Endodermal cell (in vitro differentiated cells): ENCODE measurements at regions not wholly inside any gene's neighbourhood (a gene's known extent, or its start where the extent isn't known, plus 50 kb on each side); places are given as distances from the start of the nearest gene placed in this dataset.

ENCODE experiments used
- DNase-seq: peaks from one replicate; pipeline ENCODE4 v3.0.0-alpha.2; 2017
- H3K27ac ChIP-seq: 2 replicates; pipeline ENCODE4 v1.5.1; 2013; ENCODE audit warnings: mild to moderate bottlenecking, low read depth, low read length, moderate library complexity
- H3K27me3 ChIP-seq: 2 replicates; pipeline ENCODE4 v1.6.1; 2013; ENCODE audit warnings: mild to moderate bottlenecking, low read length, moderate library complexity; ENCODE audit not compliant: insufficient read depth, control insufficient read depth, poor library complexity, severe bottlenecking
- H3K36me3 ChIP-seq: 2 replicates; pipeline ENCODE4 v1.7.0; 2013; ENCODE audit warnings: mild to moderate bottlenecking, low read length, moderate library complexity; ENCODE audit not compliant: control insufficient read depth, insufficient read depth
- H3K4me1 ChIP-seq: one replicate; pipeline ENCODE4 v1.7.0; 2013; ENCODE audit warnings: low read length; ENCODE audit not compliant: control insufficient read depth, insufficient read depth
- H3K4me3 ChIP-seq: 2 replicates; pipeline ENCODE4 v1.5.1; 2013; ENCODE audit warnings: mild to moderate bottlenecking, low read length, moderate library complexity
- H3K9ac ChIP-seq: 2 replicates; pipeline ENCODE4 v1.6.1; 2013; ENCODE audit warnings: mild to moderate bottlenecking, low read length, moderate library complexity; ENCODE audit not compliant: poor library complexity, severe bottlenecking; ENCODE audit errors: extremely low read depth
- H3K9me3 ChIP-seq: 2 replicates; pipeline ENCODE4 v1.6.1; 2013; ENCODE audit warnings: mild to moderate bottlenecking, low read length, moderate library complexity; ENCODE audit not compliant: control insufficient read depth
- H3K27ac Mint-ChIP-seq: 2 replicates; pipeline ENCODE4 v1.8.0; 2020; ENCODE audit warnings: mixed read lengths
- H3K27me3 Mint-ChIP-seq: 2 replicates; pipeline ENCODE4 v1.8.0; 2021; ENCODE audit warnings: mild to moderate bottlenecking, mixed read lengths; ENCODE audit not compliant: insufficient read depth
- H3K36me3 Mint-ChIP-seq: 2 replicates; pipeline ENCODE4 v1.8.0; 2020; ENCODE audit warnings: low read depth, mixed read lengths
- H3K4me1 Mint-ChIP-seq: 2 replicates; pipeline ENCODE4 v1.8.0; 2020; ENCODE audit warnings: mixed read lengths
- H3K4me3 Mint-ChIP-seq: 2 replicates; pipeline ENCODE4 v1.8.0; 2020; ENCODE audit warnings: mild to moderate bottlenecking, moderate library complexity, mixed read lengths
- H3K9me3 Mint-ChIP-seq: 2 replicates; pipeline ENCODE4 v1.8.0; 2020; ENCODE audit warnings: mild to moderate bottlenecking, mixed read lengths
- CTCF ChIP-seq: fragments of 200-600 bp; sonication (generic); conservative IDR thresholded peaks from 2 replicates; pipeline ENCODE4 v1.5.0; 2021; ENCODE audit warnings: antibody characterized with exemption, mild to moderate bottlenecking
- WGBS, 2 experiments: methylation state at CpG; one replicate each; pipeline versions ENCODE4 v1.1.5 to v1.1.7; 2013; ENCODE audit warnings: missing lambda C conversion rate in 2 of 2, mixed read lengths in 1 of 2; ENCODE audit not compliant: insufficient coverage in 1 of 2, insufficient read length in 1 of 2; 5-methylcytosine and 5-hydroxymethylcytosine counted together

GRCh38 chr14:30016002-30016401 lies 88.4 kb upstream of the PRKD1 start:
- DNase-seq, result no peak
- no peaks in the 10 kb centered on the region for H3K36me3 Mint-ChIP-seq

GRCh38 chr14:30017370-30017993 lies 89.8 kb upstream of the PRKD1 start:
- Mint-ChIP-seq H3K36me3 (no peaks in the 10 kb centered on the region), H3K27me3 (no peaks in the 10 kb centered on the region), H3K4me1 (no peaks in the 10 kb centered on the region), H3K4me3 (no peak overlapping the region), H3K9me3 (peaks cover 3% of the 10 kb centered on the region), H3K27ac (no peak overlapping the region)
- 94 to 100% methylated on average over 2 of the region's 2 CpGs for WGBS, 2 experiments
- Histone ChIP-seq H3K9me3 (peaks cover 12% of the 10 kb centered on the region), H3K36me3 (no peaks in the 10 kb centered on the region), H3K9ac (no peak overlapping the region), H3K4me3 (no peak overlapping the region), H3K4me1 (no peaks in the 10 kb centered on the region), H3K27ac (no peak overlapping the region), H3K27me3 (no peaks in the 10 kb centered on the region)
- TF ChIP-seq CTCF, result no peak
- DNase-seq, result no peak

More at GRCh38 chr14:30016002-30016401, 88.4 kb upstream of the PRKD1 start:
- Mint-ChIP-seq H3K4me1 (no peaks in the 10 kb centered on the region), H3K27ac (no peak overlapping the region), H3K4me3 (no peak overlapping the region), H3K9me3 (no peaks in the 10 kb centered on the region), H3K27me3 (no peaks in the 10 kb centered on the region)
- WGBS, 2 experiments, result 100% methylated on average over 1 of the region's 1 CpG; no CpG with 5 or more reads in 1 of the 2 experiments
- H3K4me3 ChIP-seq, result no peak overlapping the region
- no peak overlapping the region for H3K9ac ChIP-seq
- no peaks in the 10 kb centered on the region for H3K4me1 ChIP-seq
- H3K36me3 ChIP-seq, result no peaks in the 10 kb centered on the region
- no peaks in the 10 kb centered on the region for H3K9me3 ChIP-seq
- no peak overlapping the region for H3K27ac ChIP-seq
- TF ChIP-seq CTCF, result no peak
- no peaks in the 10 kb centered on the region for H3K27me3 ChIP-seq

GRCh38 chr14:30020271-30020670 lies 92.6 kb upstream of the PRKD1 start:
- Histone ChIP-seq H3K27me3 (no peaks in the 10 kb centered on the region), H3K27ac (no peak overlapping the region), H3K4me1 (no peaks in the 10 kb centered on the region), H3K9ac (no peak overlapping the region), H3K4me3 (no peak overlapping the region), H3K9me3 (peaks cover 27% of the 10 kb centered on the region), H3K36me3 (no peaks in the 10 kb centered on the region)
- H3K4me1 Mint-ChIP-seq, result no peaks in the 10 kb centered on the region
- no peak for TF ChIP-seq CTCF
- WGBS, 2 experiments, result 49 to 88% methylated on average over 1 to 2 of the region's 2 CpGs
- no peak overlapping the region for H3K4me3 Mint-ChIP-seq
- H3K27me3 Mint-ChIP-seq, result peaks cover 2% of the 10 kb centered on the region
- no peak for DNase-seq
- no peaks in the 10 kb centered on the region for H3K36me3 Mint-ChIP-seq
- H3K27ac Mint-ChIP-seq, result no peak overlapping the region
- H3K9me3 Mint-ChIP-seq, result peaks cover 28% of the 10 kb centered on the region
